HFFc6 (cell line): ENCODE measurements at regions not wholly inside any gene's neighbourhood (a gene's known extent, or its start where the extent isn't known, plus 50 kb on each side); places are given as distances from the start of the nearest gene placed in this dataset.

Experiments used
- DNase-seq: peaks from one replicate; pipeline ENCODE4 v3.0.0-alpha.2; 2018
- H3K27ac Mint-ChIP-seq: 2 replicates; pipeline ENCODE4 v1.8.0; 2020; ENCODE audit warnings: mild to moderate bottlenecking, mixed read lengths
- H3K27me3 Mint-ChIP-seq: 2 replicates; pipeline ENCODE4 v1.8.0; 2021; ENCODE audit warnings: mild to moderate bottlenecking, moderate library complexity, mixed read lengths; ENCODE audit not compliant: insufficient read depth
- H3K36me3 Mint-ChIP-seq: 2 replicates; pipeline ENCODE4 v1.8.0; 2021; ENCODE audit warnings: low read depth, mixed read lengths
- H3K4me1 Mint-ChIP-seq: 2 replicates; pipeline ENCODE4 v1.8.0; 2020; ENCODE audit warnings: low read depth, mixed read lengths
- H3K4me3 Mint-ChIP-seq: 2 replicates; pipeline ENCODE4 v1.8.0; 2020; ENCODE audit warnings: mild to moderate bottlenecking, moderate library complexity, mixed read lengths
- H3K9me3 Mint-ChIP-seq: 2 replicates; pipeline ENCODE4 v1.8.0; 2020; ENCODE audit warnings: mild to moderate bottlenecking, mixed read lengths
- CTCF ChIP-seq: fragments of 200-600 bp; sonication (generic); IDR thresholded peaks from 2 replicates; pipeline ENCODE4 v1.5.0; 2021; ENCODE audit warnings: antibody characterized with exemption, mild to moderate bottlenecking

GRCh38 chr5:68431186-68431585 is 215.6 kb downstream of the PIK3R1 start:
- Mint-ChIP-seq H3K27ac (no peak overlapping the region), H3K36me3 (peaks cover 11% of the 10 kb centered on the region), H3K4me1 (peaks cover 47% of the 10 kb centered on the region), H3K4me3 (no peak overlapping the region), H3K9me3 (peaks cover 4% of the 10 kb centered on the region; the same call in 1 of the 2 replicates), H3K27me3 (no peaks in the 10 kb centered on the region; the same call in 1 of the 2 replicates)
- DNase-seq: no peak
- TF ChIP-seq CTCF: no peak

- TF ChIP-seq CTCF: no peak
- peaks cover 11% of the 10 kb centered on the region for H3K36me3 Mint-ChIP-seq
Observed at GRCh38 chr5:68431601-68432337, 216.2 kb downstream of the PIK3R1 start.

GRCh38 chr5:68432682-68433081 is 217.1 kb downstream of the PIK3R1 start:
- Mint-ChIP-seq H3K27ac (peak overlapping the region; percentile 96; the same call in 1 of the 2 replicates), H3K9me3 (peaks cover 4% of the 10 kb centered on the region; the same call in 1 of the 2 replicates), H3K36me3 (peaks cover 11% of the 10 kb centered on the region), H3K4me1 (peaks cover 53% of the 10 kb centered on the region), H3K4me3 (no peak overlapping the region), H3K27me3 (no peaks in the 10 kb centered on the region; the same call in 1 of the 2 replicates)
- DNase-seq: no peak
- no peak for TF ChIP-seq CTCF

More at GRCh38 chr5:68431601-68432337, 216.2 kb downstream of the PIK3R1 start:
- H3K27ac Mint-ChIP-seq: no peak overlapping the region
- DNase-seq: no peak
- peaks cover 49% of the 10 kb centered on the region for H3K4me1 Mint-ChIP-seq
- H3K27me3 Mint-ChIP-seq: no peaks in the 10 kb centered on the region; the same call in 1 of the 2 replicates
- no peak overlapping the region for H3K4me3 Mint-ChIP-seq
- H3K9me3 Mint-ChIP-seq: peaks cover 4% of the 10 kb centered on the region; the same call in 1 of the 2 replicates

GRCh38 chr5:68433526-68433922 is 218.0 kb downstream of the PIK3R1 start:
- Mint-ChIP-seq H3K9me3 (peaks cover 4% of the 10 kb centered on the region; the same call in 1 of the 2 replicates), H3K36me3 (peaks cover 11% of the 10 kb centered on the region), H3K4me3 (peak overlapping the region; percentile 71), H3K27ac (peak overlapping the region; percentile 96), H3K4me1 (peaks cover 53% of the 10 kb centered on the region), H3K27me3 (no peaks in the 10 kb centered on the region; the same call in 1 of the 2 replicates)
- no peak for TF ChIP-seq CTCF
- no peak for DNase-seq

GRCh38 chr5:68433923-68434879 is 218.6 kb downstream of the PIK3R1 start:
- H3K4me1 Mint-ChIP-seq: peaks cover 53% of the 10 kb centered on the region
- peak overlapping the region; percentile 96 for H3K27ac Mint-ChIP-seq
- peak; percentile 98 for DNase-seq
- peak overlapping the region; percentile 71 for H3K4me3 Mint-ChIP-seq
- H3K9me3 Mint-ChIP-seq: peaks cover 4% of the 10 kb centered on the region; the same call in 1 of the 2 replicates
- no peak for TF ChIP-seq CTCF
- peaks cover 11% of the 10 kb centered on the region for H3K36me3 Mint-ChIP-seq
- H3K27me3 Mint-ChIP-seq: no peaks in the 10 kb centered on the region; the same call in 1 of the 2 replicates
